Upper lobe of right lung (tissue), 1 donor: ENCODE measurements at regions not wholly inside any gene's neighbourhood (a gene's known extent, or its start where the extent isn't known, plus 50 kb on each side); places are given as distances from the start of the nearest gene placed in this dataset.

ENCODE experiments used
- ATAC-seq: fragments of 200-7000 bp; cut with Tn5 transposase; one replicate; pipeline ENCODE4 v1.9.1; 2020; ENCODE audit warnings: mild to moderate bottlenecking, moderate library complexity
- DNase-seq: peaks from one replicate; pipeline ENCODE4 v3.0.0-alpha.2; 2020
- H3K27ac ChIP-seq: fragments of 200-600 bp; one replicate; pipeline ENCODE4 v1.8.0; 2022
- H3K27me3 ChIP-seq: fragments of 200-600 bp; one replicate; pipeline ENCODE4 v1.8.0; 2022; ENCODE audit warnings: mild to moderate bottlenecking
- H3K36me3 ChIP-seq: fragments of 200-600 bp; one replicate; pipeline ENCODE4 v1.8.0; 2022
- H3K4me1 ChIP-seq: fragments of 200-600 bp; one replicate; pipeline ENCODE4 v1.8.0; 2022
- H3K4me3 ChIP-seq: fragments of 200-600 bp; one replicate; pipeline ENCODE4 v1.8.0; 2022; ENCODE audit warnings: mild to moderate bottlenecking
- H3K9me3 ChIP-seq: fragments of 200-600 bp; one replicate; pipeline ENCODE4 v1.8.0; 2022
- intact Hi-C: fragments of 100-400 bp; cut with DNase I; formaldehyde crosslinking; loops from one replicate; pipeline ENCODE4 v1.11.0; 2022
- TF ChIP-seq, protein P1 (sequence below): fragments of 200-600 bp; IDR thresholded peaks from one replicate; pipeline ENCODE4 v1.8.0; 2022; ENCODE audit warnings: antibody characterized with exemption
- donor health status: DM: no; HTN: yes; CAD: no; lungs with severe emphysema.

DNA sequence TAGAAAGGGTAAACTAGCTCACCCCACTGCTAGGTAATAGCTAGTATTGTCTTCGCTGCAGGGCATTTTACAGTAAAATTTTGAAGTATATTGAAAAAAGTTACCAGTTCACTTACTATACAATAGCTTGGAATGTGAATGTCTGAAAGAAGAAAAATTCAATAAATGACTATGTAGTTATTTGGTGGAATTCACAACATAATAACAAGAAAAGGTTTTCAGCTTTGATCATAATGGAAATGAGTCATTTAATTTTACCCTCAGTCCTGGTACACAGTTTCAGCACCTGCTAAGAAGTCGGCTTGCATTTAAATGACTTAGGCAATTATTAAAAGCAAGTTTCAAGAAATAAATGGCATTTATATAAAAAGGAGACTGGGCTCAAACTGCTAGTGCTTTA is 90.4 kb downstream of the NUP35 start:
- ATAC-seq (no peak), DNase-seq (no peak)
- H3K4me3 ChIP-seq = no peak overlapping the region
- no peaks in the 10 kb centered on the region for H3K36me3 ChIP-seq
- H3K27ac ChIP-seq = no peak overlapping the region
- TF ChIP-seq, protein P1, sequence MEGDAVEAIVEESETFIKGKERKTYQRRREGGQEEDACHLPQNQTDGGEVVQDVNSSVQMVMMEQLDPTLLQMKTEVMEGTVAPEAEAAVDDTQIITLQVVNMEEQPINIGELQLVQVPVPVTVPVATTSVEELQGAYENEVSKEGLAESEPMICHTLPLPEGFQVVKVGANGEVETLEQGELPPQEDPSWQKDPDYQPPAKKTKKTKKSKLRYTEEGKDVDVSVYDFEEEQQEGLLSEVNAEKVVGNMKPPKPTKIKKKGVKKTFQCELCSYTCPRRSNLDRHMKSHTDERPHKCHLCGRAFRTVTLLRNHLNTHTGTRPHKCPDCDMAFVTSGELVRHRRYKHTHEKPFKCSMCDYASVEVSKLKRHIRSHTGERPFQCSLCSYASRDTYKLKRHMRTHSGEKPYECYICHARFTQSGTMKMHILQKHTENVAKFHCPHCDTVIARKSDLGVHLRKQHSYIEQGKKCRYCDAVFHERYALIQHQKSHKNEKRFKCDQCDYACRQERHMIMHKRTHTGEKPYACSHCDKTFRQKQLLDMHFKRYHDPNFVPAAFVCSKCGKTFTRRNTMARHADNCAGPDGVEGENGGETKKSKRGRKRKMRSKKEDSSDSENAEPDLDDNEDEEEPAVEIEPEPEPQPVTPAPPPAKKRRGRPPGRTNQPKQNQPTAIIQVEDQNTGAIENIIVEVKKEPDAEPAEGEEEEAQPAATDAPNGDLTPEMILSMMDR = no peak
- no peaks in the 10 kb centered on the region for H3K27me3 ChIP-seq
- intact Hi-C loops = no loop called here
- H3K9me3 ChIP-seq = no peaks in the 10 kb centered on the region
- H3K4me1 ChIP-seq = no peaks in the 10 kb centered on the region

DNA sequence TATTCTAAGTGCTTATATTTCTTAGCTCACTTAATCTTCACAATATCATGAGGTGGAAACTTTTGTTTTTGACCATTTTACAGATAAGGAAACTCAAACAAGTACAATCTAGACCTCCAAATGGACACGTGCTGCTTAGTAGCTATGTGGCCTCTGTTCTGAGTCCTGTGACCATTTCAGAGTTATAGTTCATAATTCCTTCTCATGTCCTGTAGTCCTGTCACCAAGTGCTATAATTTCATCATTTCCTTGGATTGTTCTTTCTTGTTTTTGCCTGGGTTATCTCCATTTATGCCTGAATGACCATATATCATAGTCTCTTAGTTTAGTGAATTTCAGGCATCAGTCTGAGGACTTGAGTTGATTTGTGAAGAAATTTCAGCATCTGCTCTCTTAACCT is 91.7 kb downstream of the NUP35 start:
- Histone ChIP-seq H3K27me3 (no peaks in the 10 kb centered on the region), H3K36me3 (no peaks in the 10 kb centered on the region), H3K4me3 (no peak overlapping the region), H3K4me1 (no peaks in the 10 kb centered on the region), H3K9me3 (no peaks in the 10 kb centered on the region), H3K27ac (no peak overlapping the region)
- TF ChIP-seq, protein P1 = no peak
- DNase-seq = no peak
- intact Hi-C loops = no loop called here
- no peak for ATAC-seq

DNA sequence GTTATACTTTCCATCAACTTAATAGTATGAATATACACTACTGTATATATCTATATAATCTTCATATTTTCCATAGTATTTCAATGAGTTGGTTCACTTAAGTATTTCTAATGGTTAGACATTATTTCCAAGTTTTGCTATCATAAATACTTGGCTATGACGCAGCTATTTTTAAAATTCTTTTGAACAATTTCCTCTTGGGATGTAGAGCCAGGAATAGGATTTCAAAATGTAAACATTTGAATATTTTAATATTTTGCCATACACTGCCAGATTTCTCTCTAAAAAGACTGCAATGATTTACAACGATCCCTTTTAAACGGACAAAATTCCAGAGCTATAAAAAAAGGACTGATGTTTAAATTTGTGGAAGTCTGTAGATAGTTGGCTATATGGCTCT is 95.6 kb downstream of the NUP35 start:
- Histone ChIP-seq H3K27ac (no peak overlapping the region), H3K9me3 (no peaks in the 10 kb centered on the region), H3K4me1 (no peaks in the 10 kb centered on the region), H3K27me3 (no peaks in the 10 kb centered on the region), H3K4me3 (no peak overlapping the region), H3K36me3 (no peaks in the 10 kb centered on the region)
- no peak for DNase-seq
- intact Hi-C loops = no loop called here
- no peak for ATAC-seq
- TF ChIP-seq, protein P1 = no peak

DNA sequence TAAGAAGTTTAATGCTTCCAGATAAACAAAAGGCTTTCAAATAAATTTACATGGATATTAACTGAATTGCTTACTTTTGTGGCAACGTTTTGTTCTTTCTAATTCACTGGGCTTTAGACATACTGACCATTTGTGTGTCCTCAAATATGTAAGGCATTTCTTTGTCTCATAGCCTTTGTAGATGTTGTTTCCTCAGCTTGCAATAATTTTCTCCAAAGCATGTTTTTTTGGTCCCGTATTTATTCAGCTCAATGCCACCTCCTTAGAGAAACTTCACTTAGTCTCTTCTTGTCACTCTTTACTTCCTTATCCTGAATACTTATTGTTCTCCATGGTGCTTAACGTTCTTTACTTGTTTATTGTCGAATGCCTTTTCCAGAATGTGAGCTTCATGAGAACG is 98.5 kb downstream of the NUP35 start:
- H3K4me3 ChIP-seq = no peak overlapping the region

DNA sequence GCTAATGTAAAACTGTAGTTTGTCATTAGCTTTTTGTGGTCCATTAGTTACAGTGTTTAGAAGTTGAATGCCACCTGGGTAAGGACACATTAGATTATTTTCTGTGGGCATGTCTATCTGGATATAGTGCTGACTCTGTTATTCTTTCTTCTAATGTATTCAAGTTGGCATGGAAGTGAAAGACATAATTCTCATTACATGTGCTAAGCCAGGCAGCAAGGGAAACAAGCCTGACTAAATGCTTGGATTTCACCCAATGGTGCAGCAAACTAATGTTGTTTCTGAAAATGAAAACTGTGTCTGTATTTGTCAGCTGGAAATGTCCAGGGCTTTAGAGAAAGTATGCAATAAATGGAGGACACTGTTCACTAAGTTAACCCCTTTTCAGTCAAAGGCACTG is 100.7 kb downstream of the NUP35 start:
- no peak for DNase-seq
- no peak for ATAC-seq
- TF ChIP-seq, protein P1 = no peak
- Histone ChIP-seq H3K27me3 (no peaks in the 10 kb centered on the region), H3K9me3 (no peaks in the 10 kb centered on the region), H3K4me3 (no peak overlapping the region), H3K36me3 (no peaks in the 10 kb centered on the region), H3K27ac (no peak overlapping the region), H3K4me1 (no peaks in the 10 kb centered on the region)
- intact Hi-C loops = no loop called here

More for the DNA sequence above, 98.5 kb downstream of the NUP35 start:
- DNase-seq (no peak), ATAC-seq (no peak)
- intact Hi-C loops = no loop called here
- Histone ChIP-seq H3K4me1 (no peaks in the 10 kb centered on the region), H3K27me3 (no peaks in the 10 kb centered on the region), H3K9me3 (no peaks in the 10 kb centered on the region), H3K36me3 (no peaks in the 10 kb centered on the region), H3K27ac (no peak overlapping the region)
- TF ChIP-seq, protein P1 = no peak

DNA sequence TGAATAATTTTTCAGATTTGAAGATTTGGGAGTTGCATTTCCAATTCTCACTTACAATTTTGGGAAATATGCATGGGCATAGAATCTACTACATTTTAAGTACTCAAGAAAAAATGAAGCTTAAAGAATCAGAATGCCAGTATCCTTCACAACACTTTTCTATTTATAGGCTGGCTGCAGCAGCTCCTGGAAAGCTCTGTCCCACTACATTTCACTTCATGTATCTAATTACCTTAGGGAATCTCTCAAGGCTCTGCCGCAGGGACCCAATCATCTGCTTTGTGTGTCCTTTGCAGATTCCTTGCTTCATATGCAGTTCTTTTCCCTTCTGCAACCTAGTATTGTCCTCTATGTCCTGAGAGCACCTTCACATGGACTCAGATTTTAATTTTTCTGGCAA is 102.9 kb downstream of the NUP35 start:
- no peak for ATAC-seq
- no peak for DNase-seq
- H3K4me3 ChIP-seq = no peak overlapping the region

More for the DNA sequence above, 102.9 kb downstream of the NUP35 start:
- intact Hi-C loops = no loop called here
- Histone ChIP-seq H3K27me3 (no peaks in the 10 kb centered on the region), H3K27ac (no peak overlapping the region), H3K36me3 (no peaks in the 10 kb centered on the region), H3K4me1 (no peaks in the 10 kb centered on the region), H3K9me3 (no peaks in the 10 kb centered on the region)
- TF ChIP-seq, protein P1 = no peak
